K562 (cell line): ENCODE measurements at regions not wholly inside any gene's neighbourhood (a gene's known extent, or its start where the extent isn't known, plus 50 kb on each side); places are given as distances from the start of the nearest gene placed in this dataset.

ENCODE experiments used
- ATAC-seq: fragments of 200-7000 bp; cut with Tn5 transposase; 3 replicates; pipeline ENCODE4 v1.9.1; 2020; ENCODE audit warnings: moderate library complexity
- BruUV-seq: library from RNA; stranded (reverse); fragments of 400-500 nt; replicated peaks from 2 replicates; lab custom pipeline; 2021; lab: Mats Ljungman, UMichigan
- CTCF ChIA-PET: fragments of 300-600 bp; formaldehyde crosslinking; extraction: SDS; loops from one replicate; lab custom pipeline; 2021; ENCODE audit warnings: low intra/inter-chr PET ratio; lab: Yijun Ruan, JAX
- POLR2A ChIA-PET: fragments of 300-600, 350-650 bp; sonication (Branson Sonifier 250); formaldehyde crosslinking; extraction: SDS; loops from one replicate; lab custom pipeline; 2021; ENCODE audit warnings: antibody characterized with exemption, inconsistent platforms; lab: Yijun Ruan, JAX
- DNase-seq, 4 experiments: peaks; one replicate each; pipeline versions ENCODE4 v3.0.0 to v3.0.0-alpha.2; 2011 to 2018; ENCODE audit warnings: low spot score in 3 of 4, mixed read lengths in 3 of 4; ENCODE audit errors: extremely low read depth in 1 of 4
- FAIRE-seq: peaks from 2 replicates; lab custom pipeline; 2011; peaks lifted over from hg19 to GRCh38; lab: Jason Lieb, UNC
- H2AFZ ChIP-seq: 2 replicates; pipeline ENCODE4 v1.6.0; 2011; ENCODE audit warnings: low read depth, low read length, control low read depth, inconsistent platforms
- H3K27ac ChIP-seq: fragments of 200-600 bp; 3 replicates; pipeline ENCODE4 v1.8.0; 2011; ENCODE audit warnings: low read depth, mild to moderate bottlenecking, control low read depth, inconsistent platforms, low read length, moderate library complexity, mixed read lengths; ENCODE audit errors: extremely low read depth
- H3K27me3 ChIP-seq, 2 experiments: fragments of 300-600 bp in 1 of 2; 2 replicates in 1 of 2; 3 replicates in 1 of 2; pipeline versions ENCODE4 v1.6.0 to v1.8.0; 2011; ENCODE audit warnings: inconsistent platforms in 2 of 2, low read length in 2 of 2, mild to moderate bottlenecking in 1 of 2, mixed read lengths in 1 of 2, moderate library complexity in 1 of 2; ENCODE audit not compliant: control insufficient read depth in 2 of 2, insufficient read depth in 2 of 2
- H3K36me3 ChIP-seq: fragments of 300-600 bp; 3 replicates; pipeline ENCODE4 v1.8.0; 2011; ENCODE audit warnings: mild to moderate bottlenecking, low read length, inconsistent platforms; ENCODE audit not compliant: control insufficient read depth, insufficient read depth
- H3K4me1 ChIP-seq, 2 experiments: fragments of 200-600 bp in 1 of 2; replicated peaks in 1 of 2; 2 replicates in 1 of 2; 3 replicates in 1 of 2; pipeline versions ENCODE4 v1.5.1 to v1.8.0; 2011; ENCODE audit warnings: inconsistent platforms in 2 of 2, low read length in 2 of 2, mild to moderate bottlenecking in 1 of 2, mixed read lengths in 1 of 2, moderate library complexity in 1 of 2; ENCODE audit not compliant: control insufficient read depth in 2 of 2, insufficient read depth in 2 of 2
- H3K4me2 ChIP-seq: 2 replicates; pipeline ENCODE4 v1.6.1; 2011; ENCODE audit warnings: low read length, control low read depth, inconsistent platforms, mixed read lengths; ENCODE audit not compliant: insufficient read depth
- H3K4me3 ChIP-seq: fragments of 200-600 bp; sonication (generic), shearing (Covaris generic); 2 replicates; pipeline ENCODE4 v1.5.1; 2016; ENCODE audit warnings: control low read depth, inconsistent platforms
- H3K79me2 ChIP-seq: fragments of 200-600 bp; 3 replicates; pipeline ENCODE4 v1.8.0; 2011; ENCODE audit warnings: low read length, inconsistent platforms; ENCODE audit not compliant: control insufficient read depth, insufficient read depth
- H3K9ac ChIP-seq, 2 experiments: 2 replicates each; pipeline versions ENCODE4 v1.6.0 to v1.6.1; 2011; ENCODE audit warnings: low read depth in 2 of 2, low read length in 2 of 2, control low read depth in 1 of 2, inconsistent platforms in 1 of 2, mild to moderate bottlenecking in 1 of 2, mixed read lengths in 1 of 2; ENCODE audit not compliant: insufficient read depth in 1 of 2
- H3K9me1 ChIP-seq: one replicate; pipeline ENCODE4 v1.6.0; 2011; ENCODE audit warnings: inconsistent platforms, mild to moderate bottlenecking, low read length, moderate library complexity; ENCODE audit not compliant: control insufficient read depth, insufficient read depth
- H3K9me3 ChIP-seq: replicated peaks from 2 replicates; pipeline ENCODE4 v1.5.1; 2011; ENCODE audit warnings: low read depth, low read length, inconsistent platforms; ENCODE audit not compliant: control insufficient read depth, insufficient read depth
- H4K20me1 ChIP-seq: replicated peaks from 2 replicates; pipeline ENCODE4 v1.6.1; 2011; ENCODE audit warnings: low read length, inconsistent platforms, mixed read lengths; ENCODE audit not compliant: control insufficient read depth, insufficient read depth
- ARNT ChIP-seq, 2 experiments: fragments of 450-650 bp; IDR thresholded peaks; 2 replicates each; pipeline ENCODE4 v1.6.1; 2016; ENCODE audit warnings: mild to moderate bottlenecking in 1 of 2
- CBFB ChIP-seq: sonication (generic); formaldehyde crosslinking; IDR thresholded peaks from 2 replicates; pipeline ENCODE4 v1.4.0; 2020; ENCODE audit warnings: mild to moderate bottlenecking, missing genetic modification reagents
- CREM ChIP-seq: IDR thresholded peaks from 2 replicates; pipeline ENCODE4 v1.6.1; 2014; ENCODE audit warnings: antibody characterized with exemption, low read depth
- FOXA3 ChIP-seq, 2 experiments: fragments of 450-650 bp in 1 of 2; sonication (generic) in 1 of 2; formaldehyde crosslinking; IDR thresholded peaks in 1 of 2; conservative IDR thresholded peaks in 1 of 2; 2 replicates each; pipeline versions ENCODE4 v1.4.0 to v1.8.0; 2020 to 2022; ENCODE audit warnings: mild to moderate bottlenecking in 2 of 2, missing genetic modification reagents in 1 of 2
- HCFC1 ChIP-seq: IDR thresholded peaks from 2 replicates; pipeline ENCODE4 v1.6.1; 2012; ENCODE audit warnings: low read depth, low read length, improper control_type of control experiment
- HLTF ChIP-seq: fragments of 450-650 bp; IDR thresholded peaks from 2 replicates; pipeline ENCODE4 v1.6.1; 2016
- IRF2 ChIP-seq: sonication (generic); formaldehyde crosslinking; IDR thresholded peaks from 2 replicates; pipeline ENCODE4 v1.8.1; 2022; ENCODE audit warnings: mild to moderate bottlenecking, missing genetic modification reagents
- MYBL2 ChIP-seq, 2 experiments: fragments of 450-650 bp in 1 of 2; sonication (generic) in 1 of 2; formaldehyde crosslinking in 1 of 2; IDR thresholded peaks; 2 replicates each; pipeline versions ENCODE4 v1.6.1 to v1.8.1; 2017 to 2022; ENCODE audit warnings: borderline replicate concordance in 1 of 2, inconsistent platforms in 1 of 2, low read depth in 1 of 2, mild to moderate bottlenecking in 1 of 2, missing genetic modification reagents in 1 of 2, moderate library complexity in 1 of 2
- NR0B1 ChIP-seq: fragments of 450-650 bp; IDR thresholded peaks from one replicate; pipeline ENCODE4 v1.6.1; 2018; ENCODE audit warnings: mild to moderate bottlenecking, moderate library complexity; ENCODE audit not compliant: partially characterized antibody
- PHF8 ChIP-seq: fragments of 200-600 bp; sonication (generic); IDR thresholded peaks from 2 replicates; pipeline ENCODE4 v1.6.1; 2012; ENCODE audit warnings: mixed run types, mild to moderate bottlenecking, inconsistent platforms, low read length, moderate library complexity, borderline replicate concordance
- POLR2H ChIP-seq: IDR thresholded peaks from 2 replicates; pipeline ENCODE4 v1.6.1; 2016; ENCODE audit warnings: missing genetic modification characterization, low read depth, mild to moderate bottlenecking, control low read depth, missing compliant biosample characterization, moderate library complexity
- RUNX1 ChIP-seq: sonication (generic); IDR thresholded peaks from 2 replicates; pipeline ENCODE4 v1.6.1; 2016; ENCODE audit warnings: antibody characterized with exemption, low read depth
- TRIM25 ChIP-seq: fragments of 450-650 bp; IDR thresholded peaks from 2 replicates; pipeline ENCODE4 v1.7.0; 2016; ENCODE audit warnings: borderline replicate concordance
- USF2 ChIP-seq: sonication (generic); formaldehyde crosslinking; IDR thresholded peaks from 2 replicates; pipeline ENCODE4 v1.5.0; 2020; ENCODE audit warnings: missing genetic modification reagents
- WHSC1 ChIP-seq: IDR thresholded peaks from one replicate; pipeline ENCODE4 v1.6.1; 2012; ENCODE audit warnings: low read length, control low read depth, inconsistent platforms
- ZNF280B ChIP-seq: fragments of 250-450 bp; sonication (Bioruptor Pico); IDR thresholded peaks from 2 replicates; pipeline ENCODE4 v1.5.1; 2021; ENCODE audit warnings: mild to moderate bottlenecking
- WGBS: fragments of 100-300 bp; shearing (Covaris generic); methylation state at CpG from one replicate; pipeline ENCODE4 v1.1.6; 2016; ENCODE audit warnings: low coverage, mixed read lengths; ENCODE audit not compliant: insufficient coverage; ENCODE audit errors: missing lambda C conversion rate; 5-methylcytosine and 5-hydroxymethylcytosine counted together
- in situ Hi-C: fragments of 300-500 bp; cut with MboI; formaldehyde crosslinking; loops from 4 replicates; pipeline ENCODE4 v1.15.0; 2018; ENCODE audit warnings: inconsistent platforms, mixed read lengths
- intact Hi-C: fragments of 100-400 bp; cut with micrococcal nuclease; formaldehyde crosslinking; loops from 2 replicates; pipeline ENCODE4 v1.14.2; 2022

- H4K20me1 ChIP-seq, result no peaks in the 10 kb centered on the region
- POLR2A ChIA-PET, result interaction anchor here (0.7 kb wide), 1 partner anchor 111 kb away, joined by 3 read pairs; no protein-coding TSS in a partner anchor
Measured at GRCh38 chr15:94777037-94777436, 545.7 kb downstream of the MCTP2 start.

More at GRCh38 chr15:94777037-94777436, 545.7 kb downstream of the MCTP2 start:
- 0% methylated on average over 1 of the region's 1 CpG for WGBS
- Histone ChIP-seq H3K4me1 (no peaks in the 10 kb centered on the region), H3K9me3 (no peaks in the 10 kb centered on the region), H3K4me2 (no peak overlapping the region), H3K9ac (no peak overlapping the region), H3K36me3 (no peaks in the 10 kb centered on the region), H3K9me1 (no peaks in the 10 kb centered on the region), H2AFZ (no peak overlapping the region), H3K27ac (no peak overlapping the region)
- FAIRE-seq, result no peak
- CTCF ChIA-PET, result no interaction called here
- intact Hi-C loops, result no loop called here
- BruUV-seq, result no TSS peak
- TF ChIP-seq ARNT (IDR thresholded peaks at IDR 0.05), result no peak
- TF ChIP-seq NR0B1, result no peak
- no peak for TF ChIP-seq USF2 (CRISPR knock-in tag)
- TF ChIP-seq HLTF, result no peak
- TF ChIP-seq ZNF280B (CRISPR knock-in tag), result no peak
- TF ChIP-seq IRF2 (CRISPR knock-in tag), result no peak
- no peak for TF ChIP-seq TRIM25
- no peak for TF ChIP-seq FOXA3 (CRISPR knock-in tag; conservative IDR thresholded peaks at IDR 0.05 in 1 of 2, IDR thresholded peaks at IDR 0.05 in 1 of 2)
- TF ChIP-seq WHSC1, result no peak
- TF ChIP-seq POLR2H (tag), result no peak
- TF ChIP-seq CREM, result no peak
- TF ChIP-seq MYBL2 (IDR thresholded peaks at IDR 0.05; ENCODE audit: low read depth), result no peak
- TF ChIP-seq MYBL2 (CRISPR knock-in tag; IDR thresholded peaks at IDR 0.05; ENCODE audit: borderline replicate concordance), result no peak
- no peak for TF ChIP-seq HCFC1
- no peak for TF ChIP-seq PHF8
- TF ChIP-seq CBFB, result no peak
- TF ChIP-seq RUNX1, result no peak
- TF ChIP-seq, all 486 proteins: peak for 0
- in situ Hi-C loops, result no loop called here
- no peak for ATAC-seq
- no peak for DNase-seq
- no peaks in the 10 kb centered on the region for H3K79me2 ChIP-seq
- no peak overlapping the region for H3K4me3 ChIP-seq
- no peaks in the 10 kb centered on the region for H3K27me3 ChIP-seq
